Tibial nerve (tissue), 4 donors: ENCODE measurements at regions not wholly inside any gene's neighbourhood (a gene's known extent, or its start where the extent isn't known, plus 50 kb on each side); places are given as distances from the start of the nearest gene placed in this dataset. TPM values are rescaled to one million over a fixed set of nuclear protein-coding genes. Genes with fewer than 3 reads are reported as not detected.
A peak's percentile ranks its signal among the peaks of the same experiment; 100 is the strongest.

Experiments used
- DNase-seq, 2 donors: peaks; one replicate each; pipeline ENCODE4 v3.0.0-alpha.2; 2019; ENCODE audit warnings: low spot score in 2 of 2
- H3K27ac ChIP-seq, 4 donors: fragments of 200-600 bp; sonication (generic) in 3 of 4; one replicate each; pipeline ENCODE4 v1.5.1; 2017 to 2019; ENCODE audit warnings: mild to moderate bottlenecking in 1 of 4
- H3K27me3 ChIP-seq, 2 donors: fragments of 200-600 bp; sonication (generic) in 1 of 2; one replicate each; pipeline versions ENCODE4 v1.5.1 to v1.6.0; 2017 to 2019
- H3K36me3 ChIP-seq, 3 donors: fragments of 200-600 bp; sonication (generic); one replicate each; pipeline ENCODE4 v1.5.1; 2018 to 2019
- H3K4me1 ChIP-seq, 4 donors: fragments of 200-600 bp; sonication (generic) in 3 of 4; one replicate each; pipeline ENCODE4 v1.5.1; 2017 to 2019
- H3K4me3 ChIP-seq, 4 donors: fragments of 200-600 bp; sonication (generic) in 3 of 4; one replicate each; pipeline ENCODE4 v1.5.1; 2017 to 2019; ENCODE audit warnings: mild to moderate bottlenecking in 1 of 4, moderate library complexity in 1 of 4
- H3K9me3 ChIP-seq, 4 donors: fragments of 200-600 bp; sonication (generic) in 3 of 4; one replicate each; pipeline ENCODE4 v1.5.1; 2017 to 2019
- EP300 ChIP-seq, 2 donors: sonication (generic); formaldehyde crosslinking; IDR thresholded peaks; one replicate each; pipeline ENCODE4 v1.6.1; 2017; ENCODE audit warnings: antibody characterized with exemption in 2 of 2, mild to moderate bottlenecking in 1 of 2
- POLR2A ChIP-seq, 2 donors: fragments of 450-650 bp; IDR thresholded peaks; one replicate each; pipeline ENCODE4 v1.6.1; 2017; ENCODE audit warnings: antibody characterized with exemption in 2 of 2, mild to moderate bottlenecking in 2 of 2, moderate library complexity in 2 of 2
- WGBS, 2 donors: methylation state at CpG; one replicate each; pipeline ENCODE4 v1.1.5; 2018; 5-methylcytosine and 5-hydroxymethylcytosine counted together
- small RNA-seq: library from RNA; depleted of rRNA; stranded (forward); fragments of <200 nt; gene quantifications from one replicate; pipeline ENCODE3, GENCODE V24; 2016
- TF ChIP-seq, protein P1 (sequence below), 5 experiments: fragments of 200-600 bp in 3 of 5; fragments of 450-650 bp in 2 of 5; sonication (generic) in 3 of 5; IDR thresholded peaks; one replicate each; pipeline ENCODE4 v1.5.1; 2016 to 2019; ENCODE audit warnings: antibody characterized with exemption in 5 of 5, mild to moderate bottlenecking in 3 of 5, moderate library complexity in 2 of 5

DNA sequence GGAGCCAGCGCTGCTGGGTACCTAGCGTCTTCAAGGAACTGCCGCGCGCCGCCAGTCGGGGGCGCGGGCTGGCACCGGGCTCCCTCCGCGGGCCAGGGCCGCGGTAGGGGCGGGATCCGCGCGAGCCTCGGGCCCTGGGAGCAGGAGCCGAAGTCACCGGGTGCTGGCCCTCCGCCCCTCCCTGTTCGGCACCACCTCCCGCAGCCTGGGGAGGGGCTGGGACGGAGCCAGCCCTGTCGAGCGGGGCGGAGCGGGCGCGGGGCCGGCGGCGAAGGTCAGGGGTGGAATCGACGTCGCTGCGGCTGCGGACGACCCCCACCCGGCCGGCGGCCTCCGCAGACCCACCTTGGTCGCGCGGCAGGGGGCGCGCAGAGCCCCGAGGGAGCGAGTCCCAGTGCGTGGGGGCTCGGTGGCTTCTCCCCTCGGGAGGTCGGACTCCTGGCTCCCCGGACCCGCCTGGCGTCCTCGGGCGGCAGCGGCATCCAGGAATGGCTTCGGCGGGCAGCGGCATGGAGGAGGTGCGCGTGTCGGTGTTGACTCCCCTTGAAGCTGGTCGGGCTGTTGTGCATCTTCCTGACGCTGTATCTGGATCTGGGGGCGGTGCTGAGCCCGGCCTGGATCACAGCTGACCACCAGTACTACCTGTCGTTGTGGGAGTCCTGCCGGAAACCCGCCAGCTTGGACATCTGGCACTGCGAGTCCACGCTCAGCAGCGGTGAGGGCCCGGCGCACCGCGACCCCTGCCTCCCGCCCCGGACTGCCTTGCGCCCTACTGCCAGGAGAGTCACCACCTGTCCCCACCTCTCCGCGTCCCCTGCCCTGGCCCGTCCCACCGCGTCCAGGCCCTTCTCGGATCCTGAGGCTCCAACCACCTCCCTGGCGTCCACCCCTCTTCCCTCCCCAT is 50.5 kb upstream of the FAM47C start:
- Histone ChIP-seq H3K36me3 (no peaks in the 10 kb centered on the region), H3K27me3 (peaks cover 0 to 54% of the 10 kb centered on the region in 2 donors), H3K27ac (no peak overlapping the region), H3K4me1 (peaks cover 0 to 8% (median 0%) of the 10 kb centered on the region in 4 donors), H3K4me3 (peak overlapping the region in 2 of 4 donors; percentile 5 to 39), H3K9me3 (no peaks in the 10 kb centered on the region)
- DNase-seq, result no peak
- WGBS, 2 donors, result 7 to 31% methylated on average over 13 to 35 of the region's 91 CpGs
- TF ChIP-seq, protein P1, sequence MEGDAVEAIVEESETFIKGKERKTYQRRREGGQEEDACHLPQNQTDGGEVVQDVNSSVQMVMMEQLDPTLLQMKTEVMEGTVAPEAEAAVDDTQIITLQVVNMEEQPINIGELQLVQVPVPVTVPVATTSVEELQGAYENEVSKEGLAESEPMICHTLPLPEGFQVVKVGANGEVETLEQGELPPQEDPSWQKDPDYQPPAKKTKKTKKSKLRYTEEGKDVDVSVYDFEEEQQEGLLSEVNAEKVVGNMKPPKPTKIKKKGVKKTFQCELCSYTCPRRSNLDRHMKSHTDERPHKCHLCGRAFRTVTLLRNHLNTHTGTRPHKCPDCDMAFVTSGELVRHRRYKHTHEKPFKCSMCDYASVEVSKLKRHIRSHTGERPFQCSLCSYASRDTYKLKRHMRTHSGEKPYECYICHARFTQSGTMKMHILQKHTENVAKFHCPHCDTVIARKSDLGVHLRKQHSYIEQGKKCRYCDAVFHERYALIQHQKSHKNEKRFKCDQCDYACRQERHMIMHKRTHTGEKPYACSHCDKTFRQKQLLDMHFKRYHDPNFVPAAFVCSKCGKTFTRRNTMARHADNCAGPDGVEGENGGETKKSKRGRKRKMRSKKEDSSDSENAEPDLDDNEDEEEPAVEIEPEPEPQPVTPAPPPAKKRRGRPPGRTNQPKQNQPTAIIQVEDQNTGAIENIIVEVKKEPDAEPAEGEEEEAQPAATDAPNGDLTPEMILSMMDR (IDR thresholded peaks at IDR 0.05), result no peak
- no peak for TF ChIP-seq EP300 (IDR thresholded peaks at IDR 0.05)
- TF ChIP-seq POLR2A (IDR thresholded peaks at IDR 0.05), result no peak

Small RNA genes in the stretch of these regions (small RNA-seq; reads per million reads assigned to genes)
- gene BX842568.4, result not detected
